GM23338 (cell line): ENCODE measurements at regions not wholly inside any gene's neighbourhood (a gene's known extent, or its start where the extent isn't known, plus 50 kb on each side); places are given as distances from the start of the nearest gene placed in this dataset.

Source experiments
- ATAC-seq: fragments of 200-7000 bp; cut with Tn5 transposase; 3 replicates; pipeline ENCODE4 v1.9.1; 2020
- DNase-seq: peaks from one replicate; pipeline ENCODE4 v3.0.0-alpha.2; 2015; ENCODE audit warnings: low spot score
- H2AFZ ChIP-seq: fragments of 200-600 bp; sonication (generic); 2 replicates; pipeline ENCODE4 v1.8.0; 2016; ENCODE audit warnings: antibody characterized with exemption, mild to moderate bottlenecking, moderate library complexity
- H3F3A ChIP-seq: fragments of 200-600 bp; sonication (generic); replicated peaks from 2 replicates; pipeline ENCODE4 v1.8.0; 2017; ENCODE audit warnings: antibody characterized with exemption, mixed run types, low read depth
- H3K27ac ChIP-seq: fragments of 200-600 bp; sonication (generic); 2 replicates; pipeline ENCODE4 v1.6.1; 2016; ENCODE audit warnings: low read depth
- H3K27me3 ChIP-seq: fragments of 200-600 bp; sonication (generic); 2 replicates; pipeline ENCODE4 v1.8.0; 2016; ENCODE audit warnings: mild to moderate bottlenecking, mixed run types, moderate library complexity; ENCODE audit not compliant: insufficient read depth
- H3K36me3 ChIP-seq: fragments of 200-600 bp; sonication (generic); 2 replicates; pipeline ENCODE4 v1.8.0; 2016; ENCODE audit warnings: mild to moderate bottlenecking; ENCODE audit not compliant: insufficient read depth
- H3K4me1 ChIP-seq: fragments of 200-600 bp; sonication (generic); 2 replicates; pipeline ENCODE4 v1.8.0; 2016; ENCODE audit warnings: mild to moderate bottlenecking, moderate library complexity; ENCODE audit not compliant: insufficient read depth
- H3K4me2 ChIP-seq: fragments of 200-600 bp; sonication (generic); 2 replicates; pipeline ENCODE4 v1.7.1; 2017; ENCODE audit warnings: mixed run types
- H3K4me3 ChIP-seq: fragments of 200-600 bp; sonication (generic); 2 replicates; pipeline ENCODE4 v1.6.1; 2016; ENCODE audit warnings: mixed run types
- H3K79me2 ChIP-seq: fragments of 200-600 bp; sonication (generic); replicated peaks from 2 replicates; pipeline ENCODE4 v1.8.0; 2017; ENCODE audit warnings: mild to moderate bottlenecking; ENCODE audit not compliant: insufficient read depth
- H3K9me2 ChIP-seq: fragments of 200-600 bp; sonication (generic); 2 replicates; pipeline ENCODE4 v1.8.0; 2017; ENCODE audit not compliant: insufficient read depth
- H4K20me1 ChIP-seq: fragments of 200-600 bp; sonication (generic); replicated peaks from 2 replicates; pipeline ENCODE4 v1.8.0; 2017; ENCODE audit warnings: mild to moderate bottlenecking; ENCODE audit not compliant: insufficient read depth
- H3K27ac Mint-ChIP-seq: 2 replicates; pipeline ENCODE4 v1.8.0; 2020; ENCODE audit warnings: inconsistent platforms, mild to moderate bottlenecking, moderate library complexity, mixed read lengths
- H3K27me3 Mint-ChIP-seq: 3 replicates; pipeline ENCODE4 v1.8.0; 2022; ENCODE audit warnings: low read depth, mild to moderate bottlenecking, moderate library complexity, mixed read lengths, inconsistent platforms; ENCODE audit not compliant: insufficient read depth, poor library complexity
- H3K36me3 Mint-ChIP-seq: 3 replicates; pipeline ENCODE4 v1.8.0; 2021; ENCODE audit warnings: low read depth, mild to moderate bottlenecking, inconsistent platforms, moderate library complexity, mixed read lengths
- H3K4me1 Mint-ChIP-seq: 3 replicates; pipeline ENCODE4 v1.8.0; 2020; ENCODE audit warnings: mild to moderate bottlenecking, inconsistent platforms, mixed read lengths
- H3K4me3 Mint-ChIP-seq: 3 replicates; pipeline ENCODE4 v1.8.0; 2021; ENCODE audit warnings: moderate library complexity, mild to moderate bottlenecking, inconsistent platforms, mixed read lengths
- H3K9me3 Mint-ChIP-seq: 3 replicates; pipeline ENCODE4 v1.8.0; 2020; ENCODE audit warnings: moderate library complexity, mild to moderate bottlenecking, inconsistent platforms, mixed read lengths
- EZH2phosphoT487 ChIP-seq: fragments of 200-600 bp; sonication (generic); IDR thresholded peaks from one replicate; pipeline ENCODE4 v1.8.1; 2018; ENCODE audit warnings: antibody characterized with exemption; ENCODE audit not compliant: unreplicated experiment
- NANOG ChIP-seq: IDR thresholded peaks from 2 replicates; pipeline ENCODE4 v1.6.1; 2016; ENCODE audit warnings: antibody characterized with exemption, borderline replicate concordance
- ZNF114 ChIP-seq: fragments of 250-450 bp; sonication (Bioruptor Pico); IDR thresholded peaks from 2 replicates; pipeline ENCODE4 v1.5.0; 2020; ENCODE audit warnings: mild to moderate bottlenecking, moderate library complexity
- TF ChIP-seq, protein P1 (sequence below): IDR thresholded peaks from one replicate; pipeline ENCODE4 v1.6.1; 2018; ENCODE audit warnings: antibody characterized with exemption; ENCODE audit not compliant: unreplicated experiment
- TF ChIP-seq, protein P2 (sequence below): fragments of 250-450 bp; sonication (Bioruptor Pico); IDR thresholded peaks from 2 replicates; pipeline ENCODE4 v1.5.0; 2020; ENCODE audit warnings: mild to moderate bottlenecking, moderate library complexity
- TF ChIP-seq, protein P3 (sequence below): IDR thresholded peaks from 2 replicates; pipeline ENCODE4 v1.6.1; 2016; ENCODE audit warnings: antibody characterized with exemption

DNA sequence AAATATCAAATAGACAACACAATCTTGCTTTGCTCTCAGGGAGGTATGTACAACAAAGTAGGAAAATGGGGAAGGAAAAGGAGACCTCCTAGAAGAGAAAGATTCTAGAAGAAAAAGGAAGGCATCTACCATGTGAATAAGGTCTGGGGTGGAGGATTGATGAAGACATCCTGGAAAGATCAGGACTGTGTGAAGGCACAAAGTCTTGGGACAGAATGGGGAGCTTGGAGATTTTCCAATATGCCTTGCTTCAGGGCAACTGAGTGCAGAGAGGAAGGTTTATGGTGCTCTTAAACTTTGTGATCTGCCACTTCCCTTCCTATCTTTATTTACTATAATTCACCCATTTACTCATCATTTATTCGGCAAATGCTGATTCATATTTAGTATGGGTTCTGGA lies 352.0 kb downstream of the PLPP3 start:
- H3K4me1 Mint-ChIP-seq: peaks cover 7% of the 10 kb centered on the region
- Histone ChIP-seq H2AFZ (no peak overlapping the region), H3K79me2 (no peaks in the 10 kb centered on the region), H3K27me3 (no peaks in the 10 kb centered on the region), H3K4me3 (no peak overlapping the region), H3F3A (no peaks in the 10 kb centered on the region), H3K4me1 (peaks cover 7% of the 10 kb centered on the region; the same call in 1 of the 2 replicates), H4K20me1 (no peaks in the 10 kb centered on the region), H3K27ac (no peak overlapping the region), H3K36me3 (no peaks in the 10 kb centered on the region), H3K9me2 (peaks cover 11% of the 10 kb centered on the region), H3K4me2 (peak overlapping the region; percentile 2; the same call in 1 of the 2 replicates)
- H3K36me3 Mint-ChIP-seq: no peaks in the 10 kb centered on the region
- no peaks in the 10 kb centered on the region for H3K9me3 Mint-ChIP-seq
- no peaks in the 10 kb centered on the region for H3K27me3 Mint-ChIP-seq
- DNase-seq: no peak
- ATAC-seq: no peak
- no peak overlapping the region for H3K4me3 Mint-ChIP-seq
- TF ChIP-seq, protein P1, sequence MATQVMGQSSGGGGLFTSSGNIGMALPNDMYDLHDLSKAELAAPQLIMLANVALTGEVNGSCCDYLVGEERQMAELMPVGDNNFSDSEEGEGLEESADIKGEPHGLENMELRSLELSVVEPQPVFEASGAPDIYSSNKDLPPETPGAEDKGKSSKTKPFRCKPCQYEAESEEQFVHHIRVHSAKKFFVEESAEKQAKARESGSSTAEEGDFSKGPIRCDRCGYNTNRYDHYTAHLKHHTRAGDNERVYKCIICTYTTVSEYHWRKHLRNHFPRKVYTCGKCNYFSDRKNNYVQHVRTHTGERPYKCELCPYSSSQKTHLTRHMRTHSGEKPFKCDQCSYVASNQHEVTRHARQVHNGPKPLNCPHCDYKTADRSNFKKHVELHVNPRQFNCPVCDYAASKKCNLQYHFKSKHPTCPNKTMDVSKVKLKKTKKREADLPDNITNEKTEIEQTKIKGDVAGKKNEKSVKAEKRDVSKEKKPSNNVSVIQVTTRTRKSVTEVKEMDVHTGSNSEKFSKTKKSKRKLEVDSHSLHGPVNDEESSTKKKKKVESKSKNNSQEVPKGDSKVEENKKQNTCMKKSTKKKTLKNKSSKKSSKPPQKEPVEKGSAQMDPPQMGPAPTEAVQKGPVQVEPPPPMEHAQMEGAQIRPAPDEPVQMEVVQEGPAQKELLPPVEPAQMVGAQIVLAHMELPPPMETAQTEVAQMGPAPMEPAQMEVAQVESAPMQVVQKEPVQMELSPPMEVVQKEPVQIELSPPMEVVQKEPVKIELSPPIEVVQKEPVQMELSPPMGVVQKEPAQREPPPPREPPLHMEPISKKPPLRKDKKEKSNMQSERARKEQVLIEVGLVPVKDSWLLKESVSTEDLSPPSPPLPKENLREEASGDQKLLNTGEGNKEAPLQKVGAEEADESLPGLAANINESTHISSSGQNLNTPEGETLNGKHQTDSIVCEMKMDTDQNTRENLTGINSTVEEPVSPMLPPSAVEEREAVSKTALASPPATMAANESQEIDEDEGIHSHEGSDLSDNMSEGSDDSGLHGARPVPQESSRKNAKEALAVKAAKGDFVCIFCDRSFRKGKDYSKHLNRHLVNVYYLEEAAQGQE: no peak
- no peak overlapping the region for H3K27ac Mint-ChIP-seq

DNA sequence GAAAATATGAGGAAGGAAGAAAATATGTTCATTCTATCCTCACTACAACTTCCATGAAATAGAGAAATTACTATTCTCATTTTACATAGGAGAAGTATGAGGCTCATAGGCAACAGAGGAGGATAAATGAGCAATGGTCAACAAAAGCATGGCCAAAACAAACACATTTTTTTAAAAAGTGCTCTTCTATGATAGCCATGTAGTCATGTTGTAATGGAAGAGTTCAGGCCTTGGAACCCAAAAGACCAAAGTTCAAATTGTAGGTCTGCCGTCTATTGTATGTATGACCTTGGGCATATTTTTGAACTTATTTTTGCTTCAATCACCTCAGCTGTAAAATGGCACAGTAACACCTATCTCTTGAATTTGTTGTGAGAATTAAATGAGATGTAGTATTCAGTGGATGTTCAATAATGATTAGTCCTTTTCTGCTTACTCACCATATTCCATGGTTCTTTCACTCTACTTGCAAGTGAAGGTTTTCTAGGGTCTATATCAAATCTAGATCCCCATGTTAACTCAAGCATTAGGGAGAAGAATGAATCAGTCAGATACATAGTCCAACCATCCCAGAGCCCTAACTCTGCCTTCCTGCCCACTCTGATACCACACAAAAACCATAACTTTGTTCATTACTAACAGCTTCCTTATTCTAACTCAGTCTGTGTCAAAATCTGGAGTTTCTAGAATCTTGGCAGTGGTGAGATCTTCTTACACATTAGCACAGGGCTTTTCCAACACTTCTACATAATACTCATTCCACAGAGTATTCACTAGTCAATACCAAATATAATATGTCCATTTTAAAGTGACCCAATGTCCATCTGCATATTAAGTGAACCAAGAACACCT lies 353.2 kb downstream of the PLPP3 start:
- H3K27me3 ChIP-seq: no peaks in the 10 kb centered on the region
- H3K27ac ChIP-seq: no peak overlapping the region
- H3K79me2 ChIP-seq: no peaks in the 10 kb centered on the region
- H3K4me3 ChIP-seq: no peak overlapping the region
- H3K27ac Mint-ChIP-seq: no peak overlapping the region
- H3K4me1 ChIP-seq: peaks cover 7% of the 10 kb centered on the region; the same call in 1 of the 2 replicates
- peaks cover 7% of the 10 kb centered on the region for H3K4me1 Mint-ChIP-seq
- H3K4me2 ChIP-seq: no peak overlapping the region
- H3K27me3 Mint-ChIP-seq: no peaks in the 10 kb centered on the region
- H3K36me3 Mint-ChIP-seq: no peaks in the 10 kb centered on the region
- no peaks in the 10 kb centered on the region for H3K36me3 ChIP-seq
- no peak overlapping the region for H2AFZ ChIP-seq
- H3K4me3 Mint-ChIP-seq: no peak overlapping the region
- H3K9me2 ChIP-seq: peaks cover 11% of the 10 kb centered on the region
- no peak for DNase-seq
- H3K9me3 Mint-ChIP-seq: no peaks in the 10 kb centered on the region
- ATAC-seq: no peak
- no peaks in the 10 kb centered on the region for H4K20me1 ChIP-seq
- no peaks in the 10 kb centered on the region for H3F3A ChIP-seq
- no peak for TF ChIP-seq EZH2phosphoT487
- TF ChIP-seq, protein P2, sequence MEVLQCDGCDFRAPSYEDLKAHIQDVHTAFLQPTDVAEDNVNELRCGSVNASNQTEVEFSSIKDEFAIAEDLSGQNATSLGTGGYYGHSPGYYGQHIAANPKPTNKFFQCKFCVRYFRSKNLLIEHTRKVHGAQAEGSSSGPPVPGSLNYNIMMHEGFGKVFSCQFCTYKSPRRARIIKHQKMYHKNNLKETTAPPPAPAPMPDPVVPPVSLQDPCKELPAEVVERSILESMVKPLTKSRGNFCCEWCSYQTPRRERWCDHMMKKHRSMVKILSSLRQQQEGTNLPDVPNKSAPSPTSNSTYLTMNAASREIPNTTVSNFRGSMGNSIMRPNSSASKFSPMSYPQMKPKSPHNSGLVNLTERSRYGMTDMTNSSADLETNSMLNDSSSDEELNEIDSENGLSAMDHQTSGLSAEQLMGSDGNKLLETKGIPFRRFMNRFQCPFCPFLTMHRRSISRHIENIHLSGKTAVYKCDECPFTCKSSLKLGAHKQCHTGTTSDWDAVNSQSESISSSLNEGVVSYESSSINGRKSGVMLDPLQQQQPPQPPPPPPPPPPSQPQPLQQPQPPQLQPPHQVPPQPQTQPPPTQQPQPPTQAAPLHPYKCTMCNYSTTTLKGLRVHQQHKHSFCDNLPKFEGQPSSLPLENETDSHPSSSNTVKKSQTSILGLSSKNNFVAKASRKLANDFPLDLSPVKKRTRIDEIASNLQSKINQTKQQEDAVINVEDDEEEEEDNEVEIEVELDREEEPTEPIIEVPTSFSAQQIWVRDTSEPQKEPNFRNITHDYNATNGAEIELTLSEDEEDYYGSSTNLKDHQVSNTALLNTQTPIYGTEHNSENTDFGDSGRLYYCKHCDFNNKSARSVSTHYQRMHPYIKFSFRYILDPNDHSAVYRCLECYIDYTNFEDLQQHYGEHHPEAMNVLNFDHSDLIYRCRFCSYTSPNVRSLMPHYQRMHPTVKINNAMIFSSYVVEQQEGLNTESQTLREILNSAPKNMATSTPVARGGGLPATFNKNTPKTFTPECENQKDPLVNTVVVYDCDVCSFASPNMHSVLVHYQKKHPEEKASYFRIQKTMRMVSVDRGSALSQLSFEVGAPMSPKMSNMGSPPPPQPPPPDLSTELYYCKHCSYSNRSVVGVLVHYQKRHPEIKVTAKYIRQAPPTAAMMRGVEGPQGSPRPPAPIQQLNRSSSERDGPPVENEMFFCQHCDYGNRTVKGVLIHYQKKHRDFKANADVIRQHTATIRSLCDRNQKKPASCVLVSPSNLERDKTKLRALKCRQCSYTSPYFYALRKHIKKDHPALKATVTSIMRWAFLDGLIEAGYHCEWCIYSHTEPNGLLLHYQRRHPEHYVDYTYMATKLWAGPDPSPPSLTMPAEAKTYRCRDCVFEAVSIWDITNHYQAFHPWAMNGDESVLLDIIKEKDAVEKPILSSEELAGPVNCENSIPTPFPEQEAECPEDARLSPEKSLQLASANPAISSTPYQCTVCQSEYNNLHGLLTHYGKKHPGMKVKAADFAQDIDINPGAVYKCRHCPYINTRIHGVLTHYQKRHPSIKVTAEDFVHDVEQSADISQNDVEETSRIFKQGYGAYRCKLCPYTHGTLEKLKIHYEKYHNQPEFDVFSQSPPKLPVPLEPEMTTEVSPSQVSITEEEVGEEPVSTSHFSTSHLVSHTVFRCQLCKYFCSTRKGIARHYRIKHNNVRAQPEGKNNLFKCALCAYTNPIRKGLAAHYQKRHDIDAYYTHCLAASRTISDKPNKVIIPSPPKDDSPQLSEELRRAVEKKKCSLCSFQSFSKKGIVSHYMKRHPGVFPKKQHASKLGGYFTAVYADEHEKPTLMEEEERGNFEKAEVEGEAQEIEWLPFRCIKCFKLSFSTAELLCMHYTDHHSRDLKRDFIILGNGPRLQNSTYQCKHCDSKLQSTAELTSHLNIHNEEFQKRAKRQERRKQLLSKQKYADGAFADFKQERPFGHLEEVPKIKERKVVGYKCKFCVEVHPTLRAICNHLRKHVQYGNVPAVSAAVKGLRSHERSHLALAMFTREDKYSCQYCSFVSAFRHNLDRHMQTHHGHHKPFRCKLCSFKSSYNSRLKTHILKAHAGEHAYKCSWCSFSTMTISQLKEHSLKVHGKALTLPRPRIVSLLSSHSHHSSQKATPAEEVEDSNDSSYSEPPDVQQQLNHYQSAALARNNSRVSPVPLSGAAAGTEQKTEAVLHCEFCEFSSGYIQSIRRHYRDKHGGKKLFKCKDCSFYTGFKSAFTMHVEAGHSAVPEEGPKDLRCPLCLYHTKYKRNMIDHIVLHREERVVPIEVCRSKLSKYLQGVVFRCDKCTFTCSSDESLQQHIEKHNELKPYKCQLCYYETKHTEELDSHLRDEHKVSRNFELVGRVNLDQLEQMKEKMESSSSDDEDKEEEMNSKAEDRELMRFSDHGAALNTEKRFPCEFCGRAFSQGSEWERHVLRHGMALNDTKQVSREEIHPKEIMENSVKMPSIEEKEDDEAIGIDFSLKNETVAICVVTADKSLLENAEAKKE (CRISPR knock-in tag): no peak
- no peak for TF ChIP-seq NANOG
- TF ChIP-seq, protein P3, sequence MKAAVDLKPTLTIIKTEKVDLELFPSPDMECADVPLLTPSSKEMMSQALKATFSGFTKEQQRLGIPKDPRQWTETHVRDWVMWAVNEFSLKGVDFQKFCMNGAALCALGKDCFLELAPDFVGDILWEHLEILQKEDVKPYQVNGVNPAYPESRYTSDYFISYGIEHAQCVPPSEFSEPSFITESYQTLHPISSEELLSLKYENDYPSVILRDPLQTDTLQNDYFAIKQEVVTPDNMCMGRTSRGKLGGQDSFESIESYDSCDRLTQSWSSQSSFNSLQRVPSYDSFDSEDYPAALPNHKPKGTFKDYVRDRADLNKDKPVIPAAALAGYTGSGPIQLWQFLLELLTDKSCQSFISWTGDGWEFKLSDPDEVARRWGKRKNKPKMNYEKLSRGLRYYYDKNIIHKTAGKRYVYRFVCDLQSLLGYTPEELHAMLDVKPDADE: no peak
- no peak for TF ChIP-seq ZNF114 (CRISPR knock-in tag)
